ENCODE measurements at regions not wholly inside any gene's neighbourhood (a gene's known extent, or its start where the extent isn't known, plus 50 kb on each side); places are given as distances from the start of the nearest gene placed in this dataset.

DNA sequence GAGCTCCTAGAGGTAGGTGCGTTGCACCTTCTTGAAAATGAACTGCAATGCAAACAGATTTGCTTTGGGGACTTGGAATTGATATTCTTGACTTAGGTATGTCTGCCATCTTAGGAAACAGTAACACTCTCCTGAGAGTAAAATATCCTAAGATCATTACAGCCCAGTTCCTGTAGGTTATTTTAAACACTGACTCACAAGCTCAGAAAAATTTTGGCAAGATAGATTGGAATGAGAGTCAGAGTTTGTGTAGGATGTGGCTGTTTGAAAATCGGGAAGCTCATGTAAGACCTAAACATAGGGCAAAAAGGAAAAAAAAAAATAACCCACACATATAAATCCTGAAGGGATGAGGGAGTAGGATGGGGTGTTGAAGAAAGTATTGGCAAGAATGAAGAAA lies 377.0 kb upstream of the LRRC4C start:
- DNase-seq (ENCODE audit: low spot score), result no peak
- TF ChIP-seq CTCF (IDR thresholded peaks at IDR 0.05; ENCODE audit: extremely low read depth, insufficient read depth, missing control alignments), result no peak
- in situ Hi-C loops (cut with MboI; ENCODE audit: low pct_unique_long_range_greater_than_20kb, low sequenced_read_pairs, unreplicated experiment), result no loop called here

DNA sequence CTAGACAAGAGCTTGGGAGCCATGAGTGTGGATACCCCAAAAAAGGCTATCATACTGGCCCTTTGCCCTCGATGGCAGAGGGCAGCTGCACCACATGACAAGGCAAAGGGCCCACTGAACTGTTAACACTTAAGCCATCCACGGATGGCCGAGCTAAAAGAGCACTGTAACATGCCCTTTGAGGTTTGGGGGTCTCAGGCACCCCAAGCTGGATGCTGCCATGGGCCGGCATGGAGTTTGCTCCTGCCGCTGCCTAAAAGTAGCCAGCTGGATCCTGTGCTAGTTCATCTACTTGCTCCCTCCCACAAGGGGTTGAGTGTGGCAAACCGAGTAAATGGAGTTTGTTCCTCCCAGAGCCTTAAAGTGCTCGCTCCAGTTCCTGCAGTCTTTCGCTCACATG lies 383.2 kb upstream of the LRRC4C start:
- DNase-seq (ENCODE audit: low spot score), result no peak
- TF ChIP-seq CTCF (IDR thresholded peaks at IDR 0.05; ENCODE audit: extremely low read depth, insufficient read depth, missing control alignments), result no peak
- in situ Hi-C loops (cut with MboI; ENCODE audit: low pct_unique_long_range_greater_than_20kb, low sequenced_read_pairs, unreplicated experiment), result no loop called here

DNA sequence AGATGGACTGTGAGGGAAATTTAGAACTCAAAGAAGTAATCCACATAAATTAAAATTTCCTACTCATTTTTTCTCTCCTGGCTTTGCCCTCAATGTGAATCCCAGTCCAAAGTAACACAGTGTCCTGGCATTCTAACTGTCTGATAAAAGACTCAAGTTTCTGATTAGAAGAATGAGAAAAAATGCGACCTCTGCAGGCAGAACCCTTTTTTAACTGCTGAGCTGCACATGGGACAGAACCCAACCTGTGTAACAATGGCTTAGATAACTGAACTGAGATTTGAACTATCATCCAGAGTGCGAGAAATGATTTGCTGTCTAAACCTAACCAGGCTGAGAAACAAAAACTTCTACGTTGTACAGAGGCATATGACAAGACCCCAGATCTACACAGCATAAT lies 385.6 kb upstream of the LRRC4C start:
- in situ Hi-C loops (cut with MboI; ENCODE audit: low pct_unique_long_range_greater_than_20kb, low sequenced_read_pairs, unreplicated experiment), result no loop called here
- TF ChIP-seq CTCF (IDR thresholded peaks at IDR 0.05; ENCODE audit: extremely low read depth, insufficient read depth, missing control alignments), result no peak
- no peak for DNase-seq (ENCODE audit: low spot score)

GRCh38 chr11:41848349-41848748 lies 388.9 kb upstream of the LRRC4C start:
- no peak for DNase-seq (ENCODE audit: low spot score)
- in situ Hi-C loops (cut with MboI; ENCODE audit: low pct_unique_long_range_greater_than_20kb, low sequenced_read_pairs, unreplicated experiment), result no loop called here
- no peak for TF ChIP-seq CTCF (IDR thresholded peaks at IDR 0.05; ENCODE audit: extremely low read depth, insufficient read depth, missing control alignments)

- no peak for TF ChIP-seq CTCF (IDR thresholded peaks at IDR 0.05; ENCODE audit: extremely low read depth, insufficient read depth, missing control alignments)
- DNase-seq (ENCODE audit: low spot score), result no peak
- in situ Hi-C loops (cut with MboI; ENCODE audit: low pct_unique_long_range_greater_than_20kb, low sequenced_read_pairs, unreplicated experiment), result no loop called here
Measured at GRCh38 chr11:41849250-41849649, 389.8 kb upstream of the LRRC4C start.

DNA sequence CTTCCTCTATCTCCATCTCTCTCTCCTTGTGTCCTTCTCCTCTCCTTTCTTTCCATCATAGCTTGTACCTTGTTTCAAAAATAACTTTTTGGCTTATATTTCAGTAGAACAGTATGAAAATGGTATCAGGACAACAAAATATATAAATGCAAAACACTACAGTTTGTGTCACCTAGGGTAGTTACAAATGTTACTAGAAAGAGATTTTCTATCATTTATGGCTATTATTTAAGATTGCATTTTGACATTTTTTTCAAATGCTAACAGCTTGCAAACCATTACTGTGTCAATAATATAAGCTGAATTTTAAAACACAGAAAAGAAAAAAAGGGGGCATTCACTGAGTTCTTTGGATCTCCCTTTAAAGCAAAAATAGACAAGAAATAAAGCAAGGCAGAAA lies 392.3 kb upstream of the LRRC4C start:
- DNase-seq (ENCODE audit: low spot score), result no peak
- no peak for TF ChIP-seq CTCF (IDR thresholded peaks at IDR 0.05; ENCODE audit: extremely low read depth, insufficient read depth, missing control alignments)
- in situ Hi-C loops (cut with MboI; ENCODE audit: low pct_unique_long_range_greater_than_20kb, low sequenced_read_pairs, unreplicated experiment), result no loop called here

DNA sequence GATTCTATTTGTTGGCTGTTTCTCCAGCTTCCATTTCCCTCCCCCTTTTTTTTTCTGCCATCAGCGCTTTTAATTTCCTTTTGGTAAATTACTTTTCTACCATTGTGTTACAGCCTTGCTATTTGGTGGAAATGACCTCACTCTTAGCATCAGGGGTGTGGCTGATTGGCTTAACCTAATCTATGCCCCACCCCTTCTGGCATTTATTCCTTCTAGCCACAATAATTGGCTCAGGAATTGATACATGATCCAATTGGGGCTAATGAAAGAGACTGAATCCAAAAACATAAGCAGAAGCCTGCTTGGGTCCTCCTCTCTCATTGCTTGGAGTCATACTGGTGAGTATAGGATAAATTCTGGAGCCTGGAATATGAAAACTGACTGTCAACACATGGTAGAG lies 402.4 kb upstream of the LRRC4C start:
- in situ Hi-C loops (cut with MboI; ENCODE audit: low pct_unique_long_range_greater_than_20kb, low sequenced_read_pairs, unreplicated experiment), result no loop called here

More for the DNA sequence above, 402.4 kb upstream of the LRRC4C start:
- no peak for DNase-seq (ENCODE audit: low spot score)
- TF ChIP-seq CTCF (IDR thresholded peaks at IDR 0.05; ENCODE audit: extremely low read depth, insufficient read depth, missing control alignments), result no peak
